MG63 (cell line): ENCODE measurements at regions not wholly inside any gene's neighbourhood (a gene's known extent, or its start where the extent isn't known, plus 50 kb on each side); places are given as distances from the start of the nearest gene placed in this dataset.
"Not testable (repeated sequence)": the region's sequence is repeated elsewhere in the genome, so short reads cannot be mapped to it uniquely, and the experiment has no call there.

Experiments
- DNase-seq: peaks from one replicate; pipeline ENCODE4 v3.0.0-alpha.2; 2020
- H3K27me3 ChIP-seq: fragments of 250-450 bp; sonication (Bioruptor Pico); 2 replicates; pipeline ENCODE4 v1.5.1; 2020; ENCODE audit warnings: mild to moderate bottlenecking, moderate library complexity
- H3K36me3 ChIP-seq: fragments of 250-450 bp; sonication (Bioruptor Pico); 2 replicates; pipeline ENCODE4 v1.5.1; 2020; ENCODE audit warnings: mild to moderate bottlenecking, moderate library complexity
- H3K4me3 ChIP-seq: fragments of 250-450 bp; sonication (Bioruptor Pico); 2 replicates; pipeline ENCODE4 v1.5.1; 2020; ENCODE audit warnings: mild to moderate bottlenecking, moderate library complexity
- H3K9me3 ChIP-seq: fragments of 250-450 bp; sonication (Bioruptor Pico); 2 replicates; pipeline ENCODE4 v1.5.1; 2020; ENCODE audit warnings: mild to moderate bottlenecking, moderate library complexity

DNA sequence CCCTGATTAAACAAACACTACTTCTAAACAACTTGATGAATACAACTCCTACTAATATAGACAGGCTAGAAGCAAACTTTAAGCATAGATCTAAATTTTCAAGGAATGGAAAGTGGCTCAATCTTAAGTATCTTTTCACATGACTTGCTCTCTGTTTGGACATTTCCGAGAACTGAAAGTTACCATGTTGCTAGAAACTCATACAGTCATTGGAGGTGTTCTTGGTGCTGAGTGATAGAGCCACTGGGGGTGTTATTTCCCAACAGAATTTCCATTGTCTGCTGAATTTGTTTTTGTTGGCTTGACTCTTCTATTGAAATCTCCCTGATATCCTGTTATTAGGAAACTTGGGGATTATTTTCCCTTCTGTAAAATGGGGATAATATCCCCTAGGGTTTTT is 264.5 kb upstream of the RASGRP1 start:
- DNase-seq, result no peak
- no peaks in the 10 kb centered on the region for H3K27me3 ChIP-seq
- no peaks in the 10 kb centered on the region for H3K36me3 ChIP-seq
- 0 out of 2 replicates have a peak, but pooled peaks cover 4% of the 10 kb centered on the region for H3K9me3 ChIP-seq
- H3K4me3 ChIP-seq, result no peak overlapping the region

DNA sequence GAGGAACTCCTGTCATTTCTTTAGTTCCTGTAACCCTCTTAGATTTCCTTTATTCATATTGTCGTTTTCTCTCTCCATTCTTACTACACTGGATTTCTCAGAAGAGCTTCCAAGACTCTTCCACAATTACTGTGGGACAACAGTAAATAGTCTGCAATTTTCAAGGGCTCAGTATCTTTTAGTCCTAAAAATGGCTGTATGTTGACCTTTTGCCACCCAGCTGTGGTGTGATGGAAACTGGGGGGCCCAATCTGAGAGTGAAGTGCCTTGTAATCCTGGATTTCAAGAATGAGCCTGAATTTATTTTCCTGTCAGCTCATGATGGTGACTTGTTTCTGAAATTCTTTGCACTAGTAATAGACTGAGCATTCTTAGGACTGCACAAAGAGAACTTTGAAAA is 277.6 kb upstream of the RASGRP1 start:
- DNase-seq, result no peak

DNA sequence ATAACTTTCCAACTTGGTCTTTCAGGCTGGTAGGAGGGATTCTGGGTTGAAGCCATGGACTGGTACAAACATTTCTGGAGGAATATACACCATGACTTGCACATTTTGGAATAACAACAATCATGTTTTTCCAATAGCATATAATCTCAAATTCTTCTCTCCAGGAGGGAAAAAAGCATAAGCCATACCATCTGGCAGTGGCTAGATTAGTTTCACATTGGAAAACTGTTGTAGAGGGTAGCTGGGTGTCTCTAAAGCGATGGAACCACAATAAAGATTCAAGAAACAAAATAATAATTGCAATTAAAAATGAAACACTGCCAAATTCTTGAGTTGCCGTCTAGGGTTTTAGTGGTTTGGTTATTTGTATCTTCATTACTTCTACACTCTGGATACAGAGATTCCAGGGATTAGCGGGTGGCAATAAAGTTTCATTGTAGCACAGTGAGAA is 278.5 kb upstream of the RASGRP1 start:
- no peaks in the 10 kb centered on the region for H3K36me3 ChIP-seq
- DNase-seq, result peak; percentile 14
- no peak overlapping the region for H3K4me3 ChIP-seq
- H3K27me3 ChIP-seq, result no peaks in the 10 kb centered on the region
- H3K9me3 ChIP-seq, result no peaks in the 10 kb centered on the region

More for the DNA sequence above, 277.6 kb upstream of the RASGRP1 start:
- Histone ChIP-seq H3K9me3 (no peaks in the 10 kb centered on the region), H3K36me3 (no peaks in the 10 kb centered on the region), H3K4me3 (no peak overlapping the region), H3K27me3 (no peaks in the 10 kb centered on the region)

DNA sequence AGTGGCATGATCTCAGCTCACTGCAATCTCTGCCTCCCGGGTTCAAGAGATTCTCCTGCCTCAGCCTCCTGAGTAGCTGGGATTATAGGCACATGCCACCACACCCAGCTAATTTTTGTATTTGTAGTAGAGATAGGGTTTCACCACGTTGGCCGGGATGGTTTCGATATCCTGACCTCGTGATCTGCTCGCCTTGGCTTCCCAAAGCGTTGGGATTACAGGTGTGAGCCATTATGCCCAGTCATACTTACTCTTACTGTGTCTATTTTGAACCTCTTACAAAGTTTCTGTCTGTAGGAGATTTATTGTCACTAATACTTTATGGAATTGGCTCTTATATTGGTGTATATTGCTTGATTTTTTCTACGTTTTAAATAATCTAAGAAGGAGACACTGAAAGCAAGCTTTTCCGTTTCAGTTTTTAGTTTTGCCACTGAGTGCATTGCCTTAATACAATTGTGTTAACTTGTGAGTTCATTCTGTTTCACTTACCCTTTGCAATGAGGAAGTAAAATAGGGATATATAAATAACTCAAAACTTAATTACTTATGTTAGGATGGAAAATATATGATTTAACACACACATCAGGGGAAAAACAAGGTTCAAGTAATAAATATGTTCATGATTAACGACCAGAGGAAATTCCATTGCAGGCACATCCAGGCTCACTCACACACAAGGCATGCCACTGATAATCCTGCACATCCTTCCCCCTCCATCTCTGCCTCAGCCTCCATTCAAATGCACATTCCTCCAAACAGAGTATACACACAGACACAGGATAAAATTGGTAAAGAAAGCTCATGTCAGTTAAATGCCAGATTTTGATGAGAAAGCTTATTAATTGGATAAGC is 279.3 kb upstream of the RASGRP1 start:
- Histone ChIP-seq H3K36me3 (no peaks in the 10 kb centered on the region), H3K9me3 (no peaks in the 10 kb centered on the region), H3K27me3 (no peaks in the 10 kb centered on the region), H3K4me3 (peak overlapping the region; percentile 3; the same call in 1 of the 2 replicates)
- DNase-seq, result peak; percentile 75

DNA sequence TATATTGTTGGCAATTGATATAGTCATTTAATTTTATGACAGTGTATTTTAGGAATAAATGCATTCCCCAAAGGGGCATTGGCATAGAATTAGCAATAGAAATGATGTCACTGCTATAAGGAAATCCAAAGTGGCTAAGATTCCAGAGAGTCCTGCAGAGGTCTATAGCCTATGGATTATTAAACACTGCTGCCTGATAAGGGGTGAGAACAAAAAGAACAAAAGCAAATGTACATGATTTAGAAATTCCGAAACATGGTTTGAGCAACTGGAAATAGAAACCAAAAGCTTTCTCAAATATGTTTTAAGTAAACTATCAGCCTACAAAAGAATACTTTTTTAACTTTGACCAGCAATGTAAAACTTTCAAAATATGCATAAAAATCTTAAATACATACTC is 280.1 kb upstream of the RASGRP1 start:
- Histone ChIP-seq H3K27me3 (no peaks in the 10 kb centered on the region), H3K9me3 (no peaks in the 10 kb centered on the region), H3K36me3 (no peaks in the 10 kb centered on the region), H3K4me3 (no peak overlapping the region)
- no peak for DNase-seq

DNA sequence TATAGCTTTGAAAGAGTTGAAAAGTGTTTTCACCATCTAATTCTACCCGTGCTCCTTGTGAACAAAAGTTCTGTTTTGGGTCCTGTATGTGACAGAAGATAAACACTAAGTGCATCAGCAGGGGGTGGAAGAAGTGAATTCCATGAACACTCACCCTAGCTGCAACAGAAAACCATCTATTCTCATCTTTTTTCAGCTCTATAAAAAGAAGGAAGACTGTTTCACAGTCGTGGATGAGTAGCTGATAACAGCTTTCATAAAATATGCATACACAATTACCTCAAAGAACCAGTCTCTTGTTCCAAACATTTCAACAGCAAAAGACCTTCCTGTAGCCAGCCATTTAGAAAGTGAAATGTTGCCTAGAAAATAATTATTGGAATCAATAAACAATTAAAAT is 281.7 kb upstream of the RASGRP1 start:
- no peaks in the 10 kb centered on the region for H3K9me3 ChIP-seq
- H3K27me3 ChIP-seq, result no peaks in the 10 kb centered on the region
- H3K36me3 ChIP-seq, result no peaks in the 10 kb centered on the region
- DNase-seq, result no peak
- no peak overlapping the region for H3K4me3 ChIP-seq

DNA sequence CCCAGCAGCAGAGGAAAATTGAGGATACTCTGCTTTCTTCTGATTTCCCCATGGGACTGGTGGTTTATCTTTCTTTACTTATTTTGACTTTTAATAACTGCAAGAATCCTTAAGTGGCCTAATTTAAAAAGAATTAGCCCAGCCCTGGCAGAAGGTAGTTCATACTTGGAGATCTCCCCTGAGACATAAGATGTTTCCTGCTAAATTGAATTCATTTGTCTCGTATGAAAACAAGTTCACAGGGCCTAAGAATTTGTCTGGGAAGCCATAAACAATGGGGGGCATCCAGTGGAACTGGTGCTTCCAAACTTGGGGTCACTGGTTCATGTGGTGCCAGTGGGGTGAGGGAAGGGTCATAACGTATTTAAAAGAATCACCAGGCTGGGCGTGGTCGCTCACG is 283.1 kb upstream of the RASGRP1 start:
- H3K36me3 ChIP-seq, result no peaks in the 10 kb centered on the region
- no peaks in the 10 kb centered on the region for H3K27me3 ChIP-seq
- no peak for DNase-seq
- H3K9me3 ChIP-seq, result no peaks in the 10 kb centered on the region
- H3K4me3 ChIP-seq, result no peak overlapping the region

DNA sequence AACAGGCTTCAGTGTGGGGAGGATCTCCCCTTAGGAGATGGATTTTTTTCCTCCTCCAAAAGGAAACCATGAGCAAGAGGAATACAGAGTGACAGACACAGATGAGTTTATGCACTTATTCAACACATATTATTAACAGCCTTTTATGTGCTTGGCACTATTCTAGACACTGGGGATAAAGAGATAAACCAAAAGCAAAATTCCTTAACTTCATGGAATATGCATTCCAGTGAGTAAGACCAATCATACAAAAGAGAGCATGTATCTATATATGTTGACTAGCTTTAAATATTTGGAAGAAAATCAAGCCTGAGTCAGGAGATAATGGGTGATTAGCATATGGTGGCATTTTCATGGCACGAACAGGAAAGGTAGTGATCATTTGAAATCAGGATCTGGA is 284.4 kb upstream of the RASGRP1 start:
- Histone ChIP-seq H3K36me3 (no peaks in the 10 kb centered on the region), H3K4me3 (no peak overlapping the region), H3K9me3 (no peaks in the 10 kb centered on the region), H3K27me3 (no peaks in the 10 kb centered on the region)
- no peak for DNase-seq

DNA sequence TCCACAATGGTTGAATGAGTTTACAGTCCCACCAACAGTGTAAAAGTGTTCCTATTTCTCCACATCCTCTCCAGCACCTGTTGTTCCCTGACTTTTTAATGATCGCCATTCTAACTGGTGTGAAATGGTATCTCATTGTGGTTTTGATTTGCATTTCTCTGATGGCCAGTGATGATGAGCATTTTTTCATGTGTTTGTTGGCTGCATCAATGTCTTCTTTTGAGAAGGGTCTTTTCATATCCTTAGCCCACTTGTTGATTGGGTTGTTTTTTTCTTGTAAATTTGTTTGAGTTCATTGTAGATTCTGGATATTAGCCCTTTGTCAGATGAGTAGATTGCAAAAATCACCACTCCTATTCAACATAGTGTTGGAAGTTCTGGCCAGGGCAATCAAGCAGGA is 287.6 kb upstream of the RASGRP1 start:
- not testable (repeated sequence) for DNase-seq, H3K9me3 ChIP-seq, H3K27me3 ChIP-seq, H3K36me3 ChIP-seq, H3K4me3 ChIP-seq

DNA sequence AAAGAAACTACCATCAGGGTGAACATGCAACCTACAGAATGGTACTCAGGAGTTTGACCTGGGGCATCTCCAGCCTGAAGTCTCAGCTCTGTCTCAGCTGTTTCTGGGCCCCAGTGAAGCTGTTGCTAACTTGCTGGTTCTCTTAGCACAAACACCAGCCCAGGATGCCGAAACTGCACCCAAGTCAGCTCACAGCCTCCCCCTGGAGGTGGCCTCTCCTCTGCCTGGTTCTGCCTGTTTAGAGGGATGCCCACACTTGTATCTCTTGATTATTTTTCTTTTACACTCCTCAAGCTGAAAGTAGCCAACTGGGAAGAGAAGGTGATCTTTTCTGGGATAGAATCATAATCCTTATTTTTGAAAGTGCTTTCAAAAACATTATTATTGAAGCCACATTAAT is 289.0 kb upstream of the RASGRP1 start:
- Histone ChIP-seq H3K9me3 (no peaks in the 10 kb centered on the region), H3K36me3 (no peaks in the 10 kb centered on the region), H3K27me3 (no peaks in the 10 kb centered on the region), H3K4me3 (no peak overlapping the region)
- DNase-seq, result peak; percentile 40

DNA sequence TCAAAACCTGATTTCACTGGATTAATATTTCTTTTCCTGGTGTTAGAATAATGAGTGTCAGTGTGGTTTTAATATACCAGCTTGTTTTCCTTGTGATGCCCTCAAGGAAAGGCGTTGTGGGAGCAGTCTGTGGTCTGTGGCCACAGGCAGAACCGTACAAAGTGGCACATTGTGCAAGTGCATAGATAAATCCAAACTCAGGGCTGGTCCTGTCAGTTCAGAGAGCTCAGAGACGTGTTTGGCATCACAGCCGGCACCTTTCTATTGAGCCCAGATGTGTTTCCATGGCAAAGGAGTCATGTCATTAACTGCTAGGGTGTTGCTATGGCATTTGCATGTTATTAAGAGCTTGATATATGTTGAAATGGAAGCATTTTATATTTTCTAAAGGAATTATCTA is 289.9 kb upstream of the RASGRP1 start:
- H3K9me3 ChIP-seq, result no peaks in the 10 kb centered on the region
- no peak for DNase-seq
- no peaks in the 10 kb centered on the region for H3K27me3 ChIP-seq
- H3K36me3 ChIP-seq, result no peaks in the 10 kb centered on the region
- no peak overlapping the region for H3K4me3 ChIP-seq

DNA sequence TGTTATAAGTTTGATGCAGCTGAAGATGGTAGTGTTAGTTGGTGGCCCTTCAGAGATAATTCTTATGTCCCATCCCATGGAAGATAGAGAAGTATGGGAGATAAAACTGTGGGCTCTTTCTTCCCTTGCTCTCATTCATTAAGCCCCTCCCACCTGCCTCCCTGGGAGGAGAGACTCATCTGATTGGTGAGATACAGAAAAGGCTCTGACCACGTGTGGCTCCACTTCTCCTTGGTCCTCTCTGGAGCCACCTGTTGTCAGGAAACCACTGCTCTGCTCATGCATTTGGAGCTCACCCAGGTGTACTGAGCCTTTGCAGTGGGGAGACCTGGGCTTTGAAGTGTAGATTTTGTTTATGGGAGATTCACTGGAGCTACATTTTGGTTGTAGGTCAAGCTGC is 293.2 kb upstream of the RASGRP1 start:
- Histone ChIP-seq H3K36me3 (no peaks in the 10 kb centered on the region), H3K4me3 (no peak overlapping the region), H3K27me3 (no peaks in the 10 kb centered on the region), H3K9me3 (no peaks in the 10 kb centered on the region)
- no peak for DNase-seq

DNA sequence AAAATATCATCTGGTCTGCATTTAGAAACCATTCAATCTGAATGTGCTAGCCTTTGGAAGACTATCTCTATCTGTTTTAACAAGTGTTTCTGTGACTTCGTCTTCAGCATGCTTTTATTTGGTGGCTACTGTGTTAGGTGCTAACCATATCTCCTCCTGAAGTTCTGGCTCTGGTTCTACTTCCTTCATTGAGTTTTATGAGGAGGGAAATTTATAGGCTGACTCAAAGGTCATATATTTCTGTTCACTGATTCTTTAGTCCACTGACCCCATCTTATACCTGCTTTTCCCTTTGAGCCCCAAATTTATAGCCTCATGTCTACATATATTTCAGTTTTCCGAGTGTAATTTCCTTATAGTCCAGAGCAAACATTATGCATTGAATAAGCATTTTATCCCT is 295.0 kb upstream of the RASGRP1 start:
- no peaks in the 10 kb centered on the region for H3K36me3 ChIP-seq
- no peak overlapping the region for H3K4me3 ChIP-seq
- DNase-seq, result no peak
- H3K27me3 ChIP-seq, result no peaks in the 10 kb centered on the region
- H3K9me3 ChIP-seq, result no peaks in the 10 kb centered on the region

DNA sequence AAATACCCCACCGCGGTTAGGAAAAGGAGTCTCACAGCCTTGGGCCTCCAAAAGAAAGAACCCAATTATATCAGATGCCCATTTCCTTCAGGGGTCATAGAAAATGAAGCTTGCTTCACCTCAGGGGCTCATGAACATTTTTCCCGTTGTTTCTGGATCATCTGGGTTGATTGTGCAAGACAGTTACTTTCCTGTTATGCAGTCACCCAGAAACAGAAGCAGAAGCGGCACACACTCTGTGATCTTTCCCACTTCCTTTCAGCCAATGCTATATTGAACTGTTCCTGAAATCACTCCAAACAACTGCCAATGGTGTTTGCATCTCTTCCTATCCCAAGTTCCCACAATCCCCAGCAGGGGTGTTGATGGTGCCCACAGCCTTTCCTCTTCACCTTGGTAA is 295.6 kb upstream of the RASGRP1 start:
- H3K4me3 ChIP-seq, result no peak overlapping the region
- no peaks in the 10 kb centered on the region for H3K27me3 ChIP-seq
- no peaks in the 10 kb centered on the region for H3K9me3 ChIP-seq
- DNase-seq, result no peak
- no peaks in the 10 kb centered on the region for H3K36me3 ChIP-seq

DNA sequence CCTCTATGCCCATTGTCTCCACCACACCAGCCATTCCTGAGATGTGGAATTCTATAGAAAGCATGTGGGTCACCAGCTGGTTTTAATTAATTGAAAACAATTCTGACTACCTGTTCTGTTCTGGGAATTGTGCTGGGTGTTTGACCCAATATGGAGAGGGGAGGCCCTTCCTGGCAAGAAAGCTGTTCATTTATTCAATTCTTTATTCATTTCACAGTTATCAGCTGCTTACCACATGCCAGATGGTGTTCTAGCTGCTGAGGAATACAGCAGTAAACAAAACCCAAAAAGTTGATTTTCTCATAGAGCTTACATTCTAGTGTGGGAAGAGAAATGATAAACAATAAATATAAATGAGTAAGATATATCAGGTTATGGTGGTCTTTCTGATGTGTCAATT is 296.1 kb upstream of the RASGRP1 start:
- H3K4me3 ChIP-seq, result no peak overlapping the region
- no peaks in the 10 kb centered on the region for H3K27me3 ChIP-seq
- DNase-seq, result no peak
- no peaks in the 10 kb centered on the region for H3K36me3 ChIP-seq
- H3K9me3 ChIP-seq, result no peaks in the 10 kb centered on the region

DNA sequence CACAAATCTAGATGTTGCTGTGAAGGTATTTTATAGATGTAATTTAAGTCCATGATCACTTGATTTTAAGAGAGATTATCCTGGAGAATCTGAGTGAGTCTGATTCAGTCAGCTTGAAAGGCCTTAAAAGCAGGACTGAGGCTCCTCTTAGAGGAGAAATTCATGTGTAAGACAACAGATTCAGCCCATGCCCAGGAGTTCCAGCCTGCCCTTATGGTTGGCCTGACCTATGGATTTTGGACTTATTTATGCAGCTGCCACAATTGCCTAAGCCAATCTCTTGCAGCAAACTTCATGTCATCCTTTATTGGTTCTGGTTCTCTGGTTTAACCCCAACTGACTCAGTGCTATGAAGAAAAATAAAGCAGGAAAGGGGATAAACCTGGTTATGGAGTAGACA is 296.5 kb upstream of the RASGRP1 start:
- DNase-seq, result no peak
- Histone ChIP-seq H3K9me3 (no peaks in the 10 kb centered on the region), H3K27me3 (no peaks in the 10 kb centered on the region), H3K4me3 (no peak overlapping the region), H3K36me3 (no peaks in the 10 kb centered on the region)

DNA sequence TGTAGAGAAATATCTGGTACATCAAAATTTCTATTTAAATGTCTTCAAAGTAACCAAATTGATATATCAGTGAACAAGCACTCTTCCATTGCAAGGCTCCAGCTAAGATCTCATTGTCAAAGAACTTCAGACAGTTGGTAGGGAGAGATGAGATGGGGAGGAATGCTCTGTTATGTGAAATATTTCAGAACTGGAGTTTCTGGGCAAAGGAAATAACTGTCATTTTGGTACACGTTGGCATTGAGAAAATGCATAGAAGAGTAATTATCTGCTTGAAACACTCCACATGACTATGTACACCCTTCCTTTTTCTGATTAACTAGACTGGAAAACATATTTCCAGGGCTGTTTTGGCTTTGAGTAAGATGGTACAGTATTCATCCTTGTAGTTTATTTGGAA is 297.5 kb upstream of the RASGRP1 start:
- no peak for DNase-seq
- no peaks in the 10 kb centered on the region for H3K9me3 ChIP-seq

DNA sequence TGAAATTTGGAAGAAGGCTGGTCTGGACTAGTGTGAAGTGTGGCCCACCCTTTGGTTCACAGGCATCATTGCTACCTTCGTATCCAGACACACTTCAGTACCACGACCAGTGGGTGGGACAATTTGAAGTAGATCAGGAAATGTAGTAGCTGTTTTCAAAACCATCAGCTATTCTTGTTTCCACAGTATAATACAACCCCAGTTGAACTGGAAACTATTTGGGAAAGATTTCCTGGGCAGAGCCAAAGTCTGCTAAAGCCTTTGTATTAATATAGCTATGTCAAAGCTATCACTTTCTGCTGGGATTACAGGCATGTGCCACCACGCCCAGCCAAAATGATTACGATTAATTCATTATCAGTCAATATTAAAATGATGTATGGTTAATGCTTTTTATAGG is 298.8 kb upstream of the RASGRP1 start:
- Histone ChIP-seq H3K36me3 (no peaks in the 10 kb centered on the region), H3K9me3 (no peaks in the 10 kb centered on the region), H3K27me3 (no peaks in the 10 kb centered on the region), H3K4me3 (no peak overlapping the region)
- DNase-seq, result no peak

More for the DNA sequence above, 297.5 kb upstream of the RASGRP1 start:
- Histone ChIP-seq H3K27me3 (no peaks in the 10 kb centered on the region), H3K4me3 (no peak overlapping the region), H3K36me3 (no peaks in the 10 kb centered on the region)
